GM18951 (cell line): ENCODE measurements at regions not wholly inside any gene's neighbourhood (a gene's known extent, or its start where the extent isn't known, plus 50 kb on each side); places are given as distances from the start of the nearest gene placed in this dataset.

Experiments used
- POLR2A ChIP-seq: IDR thresholded peaks from 4 replicates; pipeline ENCODE4 v1.6.1; 2011; ENCODE audit warnings: mild to moderate bottlenecking; ENCODE audit not compliant: insufficient read length, insufficient read depth; ENCODE audit errors: extremely low read depth
- in situ Hi-C: fragments of 300-500 bp; cut with MboI; formaldehyde crosslinking; loops from one replicate; pipeline ENCODE4 v1.12.0; 2022; ENCODE audit warnings: low sequenced_read_pairs, mixed read lengths, inconsistent platforms; ENCODE audit not compliant: unreplicated experiment

DNA sequence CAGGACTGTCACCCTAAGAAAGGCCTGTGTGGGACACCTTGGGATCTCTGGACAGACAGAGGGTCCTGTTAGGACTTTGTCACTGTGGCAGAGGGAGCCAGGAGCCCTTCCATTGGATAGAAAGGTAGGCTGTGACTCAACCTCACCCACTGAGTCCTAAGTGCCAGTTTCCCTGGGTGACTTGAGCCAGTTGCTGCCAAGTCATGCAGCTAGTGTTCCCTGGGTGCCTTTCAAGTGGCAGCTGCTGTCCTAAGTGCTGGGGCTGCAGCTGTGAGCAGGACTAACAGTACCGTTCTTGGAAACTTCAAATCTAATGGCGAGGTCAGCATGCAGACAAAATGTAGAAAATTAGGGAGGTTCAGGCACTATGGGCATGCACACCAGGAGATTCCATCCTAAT, 393.7 kb downstream of the TMEM135 start:
- no peak for TF ChIP-seq POLR2A
- in situ Hi-C loops: loop anchor here (25.0 kb wide), 1 partner anchor 494 kb away; no protein-coding TSS in a partner anchor

DNA sequence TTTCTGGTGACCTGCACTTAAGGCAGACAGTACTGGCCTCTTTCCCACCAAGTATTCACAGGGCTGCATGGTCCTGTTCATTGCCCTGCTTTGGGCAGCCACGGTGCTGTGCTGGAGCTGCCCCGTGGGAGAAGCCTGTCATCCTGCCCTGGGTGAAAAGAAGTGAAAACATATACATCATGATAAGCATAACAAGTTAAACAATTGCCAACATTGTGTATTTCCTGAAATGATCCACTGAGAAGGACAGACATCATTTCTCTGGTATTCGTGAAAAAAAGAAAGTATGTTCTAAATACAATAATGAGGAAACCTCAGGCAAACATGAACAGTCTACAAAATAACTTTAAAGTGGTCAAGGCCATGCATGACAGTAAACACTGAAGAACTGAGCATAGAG, 393.1 kb downstream of the TMEM135 start:
- in situ Hi-C loops: loop anchor here (25.0 kb wide), 1 partner anchor 494 kb away; no protein-coding TSS in a partner anchor
- TF ChIP-seq POLR2A: no peak

DNA sequence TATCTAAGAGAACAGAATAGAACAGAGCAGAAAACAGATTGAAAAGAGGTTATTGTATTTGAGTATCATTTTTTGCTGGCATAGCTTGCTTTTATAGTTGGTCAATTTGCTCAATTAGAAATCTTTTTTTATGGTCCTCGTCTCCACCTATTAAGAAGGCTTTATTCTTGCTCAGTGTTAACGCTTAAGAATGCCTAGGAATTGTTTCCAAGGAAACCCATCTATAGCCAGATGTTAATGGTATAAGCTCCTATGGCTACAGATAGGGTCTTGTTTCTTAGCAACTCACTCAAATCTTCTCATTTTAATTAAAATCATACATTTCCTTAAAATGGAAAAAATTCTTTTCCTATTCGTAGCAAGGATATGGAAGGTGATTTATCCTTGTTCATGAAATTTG, 392.3 kb downstream of the TMEM135 start:
- in situ Hi-C loops: loop anchor here (10.0 to 25.0 kb wide), 2 partner anchors 75 to 493 kb away; no protein-coding TSS in a partner anchor
- no peak for TF ChIP-seq POLR2A

DNA sequence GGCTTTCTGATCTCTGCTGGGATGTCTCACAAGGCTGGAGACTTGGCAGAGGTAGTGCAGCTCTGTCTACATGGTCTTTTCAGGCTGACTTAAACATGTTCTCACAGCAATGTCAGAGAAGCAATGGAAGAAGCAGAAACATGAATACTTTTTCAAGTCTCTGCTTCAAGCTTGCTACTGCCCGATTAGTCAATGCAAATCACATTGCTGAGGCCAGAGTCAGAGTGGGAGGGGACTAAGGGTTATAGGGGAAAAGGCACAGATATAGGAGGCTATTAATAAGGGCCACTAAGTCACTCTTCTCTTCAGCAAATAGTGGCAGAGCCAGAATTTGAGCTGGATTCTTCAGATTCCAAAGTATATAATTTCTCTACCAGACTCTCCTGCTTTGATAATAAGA, 390.5 kb downstream of the TMEM135 start:
- TF ChIP-seq POLR2A: no peak

DNA sequence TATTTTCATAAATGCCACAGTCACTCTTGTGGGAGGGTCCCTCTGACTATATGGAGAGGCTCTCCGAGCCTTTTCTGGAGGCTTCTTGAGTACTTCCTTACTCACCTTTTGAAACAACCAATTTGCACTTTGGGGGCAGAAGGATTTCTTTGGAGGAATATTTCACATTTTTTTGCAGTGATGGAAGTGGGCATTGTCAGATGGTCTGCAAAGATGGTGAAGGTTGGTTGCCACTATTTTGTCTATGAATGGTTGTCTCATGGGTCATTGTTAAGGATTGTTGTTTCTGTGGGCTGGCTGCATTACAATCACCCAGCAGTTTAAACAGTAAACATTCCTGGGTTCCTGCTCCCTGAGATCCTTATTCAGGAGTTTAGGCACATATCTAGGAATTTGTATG, 388.2 kb downstream of the TMEM135 start:
- TF ChIP-seq POLR2A: no peak
- in situ Hi-C loops: loop anchor here (10.0 to 25.0 kb wide), 2 partner anchors 71 to 489 kb away; no protein-coding TSS in a partner anchor

More for the DNA sequence above, 390.5 kb downstream of the TMEM135 start:
- in situ Hi-C loops: loop anchor here (10.0 to 25.0 kb wide), 2 partner anchors 73 to 491 kb away; no protein-coding TSS in a partner anchor

DNA sequence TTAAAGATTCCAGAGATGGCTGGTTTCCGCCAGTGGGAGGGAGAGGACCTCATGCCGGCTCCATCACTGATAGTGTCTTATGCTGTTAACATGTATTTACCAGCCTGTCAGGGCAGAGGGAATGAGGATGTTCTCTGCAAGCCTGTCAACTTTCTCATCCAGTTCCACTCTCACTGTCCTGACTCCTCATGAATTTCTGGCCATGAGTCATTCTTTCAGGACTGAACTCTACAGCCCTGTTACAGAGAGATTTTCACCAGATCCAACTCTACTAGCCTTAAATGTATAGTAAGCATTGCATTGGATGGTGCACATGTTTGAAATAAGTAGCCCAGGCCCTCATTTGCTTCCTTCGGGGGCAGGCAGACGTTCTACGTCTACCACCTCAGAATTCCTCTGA, 387.7 kb downstream of the TMEM135 start:
- in situ Hi-C loops: loop anchor here (10.0 to 25.0 kb wide), 2 partner anchors 71 to 488 kb away; no protein-coding TSS in a partner anchor
- no peak for TF ChIP-seq POLR2A

DNA sequence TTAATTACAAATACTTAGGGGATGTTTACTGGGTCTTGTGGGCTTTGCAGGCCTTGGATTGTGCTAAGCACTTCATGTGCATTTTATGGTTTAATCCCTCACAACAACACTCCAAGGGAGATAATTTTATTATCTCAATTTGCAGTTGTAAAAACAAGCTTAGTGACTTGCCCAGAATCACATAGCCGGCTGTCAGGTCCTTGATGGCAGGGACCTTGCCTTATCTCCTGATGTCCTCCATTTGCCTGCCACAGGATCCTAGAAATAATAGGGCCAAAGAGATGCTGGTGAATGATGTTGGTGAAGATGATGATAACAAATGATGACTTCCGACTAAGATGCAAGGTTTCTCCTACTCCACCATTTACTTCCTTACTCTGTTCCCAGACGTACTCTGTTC, 385.4 kb downstream of the TMEM135 start:
- in situ Hi-C loops: loop anchor here (10.0 kb wide), 1 partner anchor 68 kb away; no protein-coding TSS in a partner anchor
- no peak for TF ChIP-seq POLR2A

DNA sequence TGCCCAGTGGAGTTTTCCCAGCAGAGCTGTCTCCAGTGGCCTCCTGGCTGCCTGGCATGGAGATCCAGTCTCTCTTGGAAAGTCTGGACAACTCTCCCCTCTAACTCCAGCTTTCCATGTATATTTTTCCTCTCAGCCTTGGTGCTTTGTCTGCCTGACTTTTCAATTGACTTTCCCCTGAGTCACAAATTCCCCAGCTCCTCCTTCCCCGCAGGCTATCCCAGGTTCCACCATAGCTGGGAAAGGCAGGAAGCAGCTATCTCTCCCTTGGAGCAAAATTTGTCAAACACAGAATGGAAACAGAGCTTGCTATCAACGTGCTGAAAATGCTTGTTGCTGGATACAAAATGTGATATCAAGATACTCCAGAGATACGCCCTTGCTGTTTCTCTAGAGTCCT, 384.8 kb downstream of the TMEM135 start:
- no peak for TF ChIP-seq POLR2A
- in situ Hi-C loops: loop anchor here (10.0 kb wide), 1 partner anchor 68 kb away; no protein-coding TSS in a partner anchor

DNA sequence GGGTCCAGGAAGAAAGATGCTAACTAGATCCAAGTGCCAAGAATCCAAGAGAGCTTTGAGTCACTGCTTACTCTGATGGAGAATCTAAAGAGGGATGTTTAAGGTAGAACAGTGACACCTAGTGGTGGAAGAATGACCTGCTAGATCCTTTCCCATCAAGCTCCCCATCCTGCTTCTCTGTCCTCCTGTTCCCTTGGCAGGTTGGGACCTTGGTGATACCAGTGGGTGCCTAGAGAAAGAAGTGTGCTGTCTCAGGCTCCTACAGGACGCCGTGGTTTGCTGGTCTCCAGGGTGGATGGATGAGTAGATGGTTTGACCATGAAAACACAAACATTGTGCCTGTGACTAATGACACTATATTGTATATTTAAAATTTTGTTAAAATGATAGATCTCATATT, 383.7 kb downstream of the TMEM135 start:
- TF ChIP-seq POLR2A: no peak

DNA sequence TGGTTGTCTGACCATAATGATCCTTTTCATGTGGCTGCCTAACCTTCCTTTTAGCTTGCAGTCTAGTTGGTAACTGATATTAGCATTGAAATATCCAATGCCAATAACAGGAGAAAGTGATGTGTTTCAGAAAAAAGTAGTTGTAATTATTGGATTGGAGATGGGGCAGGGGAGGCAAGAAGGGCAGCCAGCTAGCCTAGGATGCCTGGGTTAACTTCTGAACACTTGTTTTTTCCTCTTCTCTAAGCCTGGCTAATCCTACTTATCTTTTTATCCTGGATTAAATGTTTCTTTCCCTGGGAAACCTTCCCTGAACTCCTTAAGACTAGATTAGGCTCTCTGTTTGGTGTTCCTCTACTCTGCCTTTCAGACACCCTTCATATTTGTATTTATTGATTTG, 380.2 kb downstream of the TMEM135 start:
- no peak for TF ChIP-seq POLR2A
- in situ Hi-C loops: no loop called here

More for the DNA sequence above, 383.7 kb downstream of the TMEM135 start:
- in situ Hi-C loops: loop anchor here (10.0 kb wide), 1 partner anchor 67 kb away; no protein-coding TSS in a partner anchor

DNA sequence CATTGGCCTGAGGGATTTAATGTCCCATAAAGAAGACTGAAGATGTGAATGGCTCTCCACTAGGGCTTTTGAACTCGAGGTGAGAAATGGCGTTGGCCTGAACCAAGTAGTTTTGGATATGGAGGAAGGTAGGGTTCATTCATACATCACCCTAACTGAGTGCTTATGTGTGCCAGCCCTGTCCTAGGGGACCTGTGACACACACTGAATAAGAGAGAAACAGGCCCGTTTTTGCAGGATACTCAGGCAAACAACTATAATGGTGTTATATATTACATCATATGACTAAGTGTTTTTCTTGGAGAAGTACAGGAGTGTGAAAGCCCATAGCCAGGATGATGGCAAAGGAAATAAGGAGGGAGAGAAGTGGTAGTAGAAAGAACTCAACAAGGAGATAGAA, 368.1 kb downstream of the TMEM135 start:
- in situ Hi-C loops: no loop called here
- no peak for TF ChIP-seq POLR2A

DNA sequence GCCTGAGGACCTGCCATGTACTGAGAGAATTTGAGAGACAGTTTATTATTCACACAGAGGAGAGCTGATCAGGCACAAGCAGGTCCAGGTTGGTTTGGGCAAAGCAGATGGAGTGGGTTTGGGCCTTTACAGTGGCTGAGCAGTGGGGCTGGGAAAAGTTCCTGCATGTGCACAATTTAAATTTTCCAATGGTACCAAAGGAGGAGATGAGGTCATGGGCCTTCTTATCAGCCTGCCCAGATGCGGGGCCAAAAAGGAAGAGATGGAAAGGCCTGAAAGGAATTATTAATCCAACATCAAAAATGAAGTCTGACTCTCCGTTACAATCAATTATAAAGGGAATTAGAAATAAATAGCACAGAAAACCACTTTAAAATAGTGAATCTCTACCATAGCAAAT, 367.6 kb downstream of the TMEM135 start:
- in situ Hi-C loops: no loop called here
- TF ChIP-seq POLR2A: no peak

DNA sequence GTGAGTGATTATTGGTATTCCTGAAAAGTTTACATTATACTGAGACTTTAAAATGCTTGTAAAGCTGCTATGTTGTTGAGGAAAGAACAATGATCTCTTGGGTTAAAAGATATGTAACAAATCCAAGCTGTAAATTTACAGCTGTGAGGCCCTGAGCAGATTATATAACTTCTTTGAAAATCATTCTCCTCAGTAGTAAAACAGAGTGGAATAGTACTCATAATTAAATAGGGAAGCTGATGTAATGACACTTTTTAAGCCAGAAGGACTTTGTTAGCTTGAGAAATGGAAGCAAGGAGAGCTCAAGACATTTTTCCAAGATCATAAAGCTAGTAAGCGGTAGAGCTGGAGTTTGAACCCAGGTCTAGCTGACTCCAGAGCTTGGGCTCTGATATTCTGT, 363.9 kb downstream of the TMEM135 start:
- in situ Hi-C loops: no loop called here
- no peak for TF ChIP-seq POLR2A

DNA sequence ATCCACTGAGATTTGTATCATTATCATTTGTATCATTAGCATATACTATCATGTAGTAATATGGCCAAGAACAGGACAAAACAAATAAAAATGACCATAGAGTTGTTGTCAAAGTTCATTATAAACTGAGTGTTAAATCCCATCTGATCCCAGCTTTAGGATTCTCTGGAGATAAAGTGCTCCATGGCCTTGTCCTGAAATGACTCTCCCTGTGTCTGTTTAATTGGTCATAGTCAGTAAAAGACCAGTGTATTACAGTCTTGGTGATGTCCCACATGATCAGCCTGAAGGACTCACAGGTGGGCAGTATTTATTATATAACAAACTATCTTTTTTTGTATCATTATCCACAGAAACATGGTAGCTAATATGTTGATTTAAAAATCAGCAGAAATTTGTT, 361.6 kb downstream of the TMEM135 start:
- in situ Hi-C loops: no loop called here
- no peak for TF ChIP-seq POLR2A

DNA sequence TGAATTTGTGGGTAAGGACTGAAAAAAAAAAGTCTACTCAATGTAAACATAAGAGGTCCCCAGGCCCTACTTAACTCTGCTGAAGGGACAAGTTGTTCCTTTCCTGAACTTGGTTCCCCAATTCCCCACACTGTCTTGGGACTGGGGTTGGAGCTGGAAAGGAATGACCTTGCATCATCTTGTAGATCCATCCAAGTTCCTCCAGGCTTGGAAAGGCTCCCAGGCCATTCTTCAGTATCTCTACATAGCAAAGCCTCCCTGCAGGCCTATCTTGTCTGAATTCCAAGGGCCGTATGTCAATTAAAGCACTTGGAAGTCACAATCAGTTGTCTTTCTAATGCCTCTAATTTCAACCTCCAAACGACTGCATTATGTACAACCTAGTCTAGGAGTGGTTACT, 361.2 kb downstream of the TMEM135 start:
- no peak for TF ChIP-seq POLR2A
- in situ Hi-C loops: no loop called here
